Ascending aorta (tissue), 2 donors: ENCODE measurements at regions not wholly inside any gene's neighbourhood (a gene's known extent, or its start where the extent isn't known, plus 50 kb on each side); places are given as distances from the start of the nearest gene placed in this dataset.

Experiments
- DNase-seq, 2 donors: peaks; one replicate each; pipeline ENCODE4 v3.0.0-alpha.2; 2019; ENCODE audit warnings: low spot score in 2 of 2
- H3K27ac ChIP-seq, 2 donors: fragments of 200-600 bp; sonication (generic); one replicate each; pipeline ENCODE4 v1.5.1; 2016 to 2017; ENCODE audit warnings: mild to moderate bottlenecking in 1 of 2
- H3K27me3 ChIP-seq: fragments of 200-600 bp; sonication (generic); one replicate; pipeline ENCODE4 v1.5.1; 2017
- H3K36me3 ChIP-seq, 2 donors: fragments of 200-600 bp; sonication (generic); one replicate each; pipeline ENCODE4 v1.5.1; 2016
- H3K4me1 ChIP-seq, 2 donors: fragments of 200-600 bp; sonication (generic); one replicate each; pipeline ENCODE4 v1.5.1; 2016 to 2017; ENCODE audit warnings: mild to moderate bottlenecking in 1 of 2
- H3K4me3 ChIP-seq, 2 donors: fragments of 200-600 bp; sonication (generic); one replicate each; pipeline ENCODE4 v1.5.1; 2016 to 2017; ENCODE audit warnings: mild to moderate bottlenecking in 1 of 2
- H3K9me3 ChIP-seq, 2 donors: fragments of 200-600 bp; sonication (generic); one replicate each; pipeline ENCODE4 v1.5.1; 2016
- intact Hi-C: fragments of 100-400 bp; cut with DNase I; formaldehyde crosslinking; loops from one replicate; pipeline ENCODE4 v1.15.1; 2023
- TF ChIP-seq, protein P1 (sequence below), 3 experiments: fragments of 200-600 bp in 2 of 3; fragments of 450-650 bp in 1 of 3; sonication (generic) in 2 of 3; IDR thresholded peaks; one replicate each; pipeline ENCODE4 v1.5.1; 2016 to 2019; ENCODE audit warnings: antibody characterized with exemption in 3 of 3, mild to moderate bottlenecking in 1 of 3, moderate library complexity in 1 of 3

DNA sequence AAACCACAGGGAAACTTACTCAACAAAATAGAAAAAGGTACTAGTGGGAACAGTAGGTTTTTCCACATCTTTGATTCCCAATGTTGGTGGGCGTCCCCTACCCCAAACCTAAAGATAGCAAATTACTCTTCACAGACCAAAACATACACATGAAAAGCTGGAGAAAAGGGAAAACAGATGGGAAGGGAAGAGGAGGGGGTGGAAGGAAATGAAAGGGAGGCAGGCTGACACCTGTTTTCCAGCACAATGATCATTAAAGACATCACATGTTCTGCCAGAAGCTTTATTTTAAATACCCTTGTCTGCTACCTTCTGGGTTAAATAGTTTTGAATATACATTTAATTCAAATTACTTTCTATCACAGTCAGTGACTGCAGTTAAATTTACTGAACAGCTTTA is 1617.9 kb upstream of the SEL1L start:
- DNase-seq = no peak
- H3K27ac ChIP-seq = no peak overlapping the region
- H3K36me3 ChIP-seq = no peaks in the 10 kb centered on the region
- H3K4me1 ChIP-seq = no peaks in the 10 kb centered on the region
- TF ChIP-seq, protein P1, sequence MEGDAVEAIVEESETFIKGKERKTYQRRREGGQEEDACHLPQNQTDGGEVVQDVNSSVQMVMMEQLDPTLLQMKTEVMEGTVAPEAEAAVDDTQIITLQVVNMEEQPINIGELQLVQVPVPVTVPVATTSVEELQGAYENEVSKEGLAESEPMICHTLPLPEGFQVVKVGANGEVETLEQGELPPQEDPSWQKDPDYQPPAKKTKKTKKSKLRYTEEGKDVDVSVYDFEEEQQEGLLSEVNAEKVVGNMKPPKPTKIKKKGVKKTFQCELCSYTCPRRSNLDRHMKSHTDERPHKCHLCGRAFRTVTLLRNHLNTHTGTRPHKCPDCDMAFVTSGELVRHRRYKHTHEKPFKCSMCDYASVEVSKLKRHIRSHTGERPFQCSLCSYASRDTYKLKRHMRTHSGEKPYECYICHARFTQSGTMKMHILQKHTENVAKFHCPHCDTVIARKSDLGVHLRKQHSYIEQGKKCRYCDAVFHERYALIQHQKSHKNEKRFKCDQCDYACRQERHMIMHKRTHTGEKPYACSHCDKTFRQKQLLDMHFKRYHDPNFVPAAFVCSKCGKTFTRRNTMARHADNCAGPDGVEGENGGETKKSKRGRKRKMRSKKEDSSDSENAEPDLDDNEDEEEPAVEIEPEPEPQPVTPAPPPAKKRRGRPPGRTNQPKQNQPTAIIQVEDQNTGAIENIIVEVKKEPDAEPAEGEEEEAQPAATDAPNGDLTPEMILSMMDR (IDR thresholded peaks at IDR 0.05) = no peak
- H3K9me3 ChIP-seq = no peaks in the 10 kb centered on the region
- no peaks in the 10 kb centered on the region for H3K27me3 ChIP-seq
- H3K4me3 ChIP-seq = no peak overlapping the region
- intact Hi-C loops = no loop called here

DNA sequence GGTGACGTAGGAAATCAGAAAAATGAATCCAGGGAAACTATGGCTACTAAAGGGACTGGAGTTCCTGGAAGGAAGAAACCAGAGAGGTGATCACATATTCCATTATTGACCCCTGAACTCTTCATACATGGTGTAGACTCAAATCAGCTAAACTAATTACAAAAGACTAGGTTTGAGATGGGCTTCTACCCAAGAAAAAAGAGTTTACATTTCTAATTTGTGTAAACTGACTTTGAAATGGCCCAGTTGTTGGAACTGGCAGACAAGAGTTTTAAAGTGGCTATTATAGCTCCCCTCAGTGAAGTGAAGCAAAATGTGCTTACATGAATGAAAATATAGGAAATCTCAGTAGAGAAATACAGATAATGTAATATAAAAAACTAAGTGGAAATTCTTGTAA is 1619.4 kb upstream of the SEL1L start:
- Histone ChIP-seq H3K27ac (no peak overlapping the region), H3K4me3 (no peak overlapping the region), H3K4me1 (no peaks in the 10 kb centered on the region), H3K27me3 (no peaks in the 10 kb centered on the region), H3K36me3 (no peaks in the 10 kb centered on the region), H3K9me3 (no peaks in the 10 kb centered on the region)
- intact Hi-C loops = no loop called here
- no peak for DNase-seq
- TF ChIP-seq, protein P1 (IDR thresholded peaks at IDR 0.05) = no peak

DNA sequence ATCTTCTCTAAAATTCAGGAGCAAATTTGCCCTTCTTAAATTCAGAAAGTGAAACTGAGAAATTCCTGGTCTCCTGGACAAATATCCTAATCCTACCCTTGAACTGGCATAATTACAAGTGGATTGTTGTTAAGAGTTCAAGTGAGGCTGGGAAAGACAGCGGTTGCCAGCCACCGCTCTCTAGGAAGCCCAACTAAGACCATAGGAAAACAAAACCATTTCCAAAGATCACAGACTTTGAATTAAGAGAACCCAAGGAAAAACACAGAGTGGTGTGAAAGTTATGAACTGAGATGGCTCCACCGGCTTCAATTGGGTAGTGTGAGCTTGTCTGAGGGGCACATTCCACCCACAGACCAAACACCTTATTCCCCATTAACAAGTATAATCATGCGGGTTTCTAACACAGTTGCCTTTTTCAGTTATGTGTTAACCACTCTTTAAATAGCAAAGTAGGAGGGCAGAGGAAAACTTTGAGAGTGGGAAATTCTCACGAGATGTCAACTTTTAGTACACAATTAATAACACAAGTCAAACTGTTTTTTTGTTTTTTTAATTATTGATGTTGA is 1628.8 kb upstream of the SEL1L start:
- Histone ChIP-seq H3K27ac (no peak overlapping the region), H3K36me3 (no peaks in the 10 kb centered on the region), H3K4me1 (peaks cover 0 to 8% of the 10 kb centered on the region in 2 donors), H3K9me3 (no peaks in the 10 kb centered on the region), H3K27me3 (no peaks in the 10 kb centered on the region), H3K4me3 (peak overlapping the region in 1 of 2 donors; percentile 26)
- TF ChIP-seq, protein P1 (IDR thresholded peaks at IDR 0.05) = no peak
- DNase-seq = no peak
- intact Hi-C loops = no loop called here

DNA sequence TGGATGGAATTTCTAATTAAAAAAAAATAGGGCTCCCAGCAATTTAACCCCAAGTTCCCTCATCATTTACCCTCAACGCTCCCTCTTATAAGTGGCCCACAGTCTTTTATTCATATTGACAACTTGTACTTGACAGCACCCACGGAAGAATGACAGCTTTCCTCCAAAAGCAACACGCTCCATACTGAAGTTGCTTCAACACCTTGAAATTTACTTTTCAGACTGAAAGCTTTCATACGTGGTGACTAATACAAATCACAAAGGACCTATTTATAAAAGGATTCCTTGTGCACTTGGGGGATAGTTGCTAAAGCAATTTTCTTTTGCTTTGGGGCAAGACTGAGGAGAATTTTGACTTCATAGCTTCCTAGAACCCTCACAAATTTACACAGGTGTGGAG is 1629.4 kb upstream of the SEL1L start:
- Histone ChIP-seq H3K4me3 (no peak overlapping the region), H3K27ac (no peak overlapping the region), H3K9me3 (no peaks in the 10 kb centered on the region), H3K36me3 (no peaks in the 10 kb centered on the region), H3K27me3 (no peaks in the 10 kb centered on the region), H3K4me1 (peaks cover 0 to 8% of the 10 kb centered on the region in 2 donors)
- intact Hi-C loops = no loop called here
- TF ChIP-seq, protein P1 (IDR thresholded peaks at IDR 0.05) = no peak
- no peak for DNase-seq

DNA sequence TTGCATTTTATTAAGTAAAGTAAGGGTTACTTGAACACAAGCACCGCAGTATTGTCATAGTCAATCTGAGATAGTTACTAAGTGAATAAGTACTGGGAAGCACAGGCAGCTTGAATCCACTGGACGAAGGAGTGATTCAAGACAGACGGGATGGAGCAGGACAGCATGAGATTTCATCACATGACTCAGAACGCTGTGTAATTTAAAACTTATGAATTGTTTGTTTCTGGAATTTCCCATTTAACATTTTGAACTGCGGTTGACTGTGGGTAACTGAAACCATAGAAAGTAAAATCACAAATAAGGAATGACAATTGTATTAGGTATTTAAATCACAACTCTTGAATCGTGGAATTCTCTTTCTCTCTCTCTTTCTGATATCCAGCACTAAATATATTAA is 1630.4 kb upstream of the SEL1L start:
- H3K4me3 ChIP-seq = no peak overlapping the region
- intact Hi-C loops = no loop called here

More for the DNA sequence above, 1630.4 kb upstream of the SEL1L start:
- Histone ChIP-seq H3K9me3 (no peaks in the 10 kb centered on the region), H3K27ac (no peak overlapping the region), H3K36me3 (no peaks in the 10 kb centered on the region), H3K27me3 (no peaks in the 10 kb centered on the region), H3K4me1 (peaks cover 0 to 8% of the 10 kb centered on the region in 2 donors)
- TF ChIP-seq, protein P1 (IDR thresholded peaks at IDR 0.05) = no peak
- DNase-seq = no peak
